Prostate gland (tissue), 2 donors: ENCODE measurements at regions not wholly inside any gene's neighbourhood (a gene's known extent, or its start where the extent isn't known, plus 50 kb on each side); places are given as distances from the start of the nearest gene placed in this dataset.

Experiments used
- CTCF ChIP-seq, 4 experiments: fragments of 200-600 bp in 2 of 4; fragments of 450-650 bp in 2 of 4; sonication (generic) in 2 of 4; IDR thresholded peaks; 1 replicate in 3 of 4; 2 replicates in 1 of 4; pipeline ENCODE4 v1.5.1; 2016 to 2019; ENCODE audit warnings: antibody characterized with exemption in 4 of 4, mild to moderate bottlenecking in 2 of 4, moderate library complexity in 2 of 4
- POLR2A ChIP-seq: fragments of 450-650 bp; IDR thresholded peaks from one replicate; pipeline ENCODE4 v1.6.1; 2016; ENCODE audit warnings: antibody characterized with exemption, mild to moderate bottlenecking
- POLR2AphosphoS5 ChIP-seq: sonication (generic); formaldehyde crosslinking; IDR thresholded peaks from one replicate; pipeline ENCODE4 v1.6.1; 2017; ENCODE audit warnings: antibody characterized with exemption

GRCh38 chr2:148590612-148591011, 53.9 kb upstream of the EPC2 start:
- TF ChIP-seq CTCF (IDR thresholded peaks at IDR 0.05) (no peak), POLR2A (no peak), POLR2AphosphoS5 (no peak)
